IMR-90 (cell line): ENCODE measurements at regions not wholly inside any gene's neighbourhood (a gene's known extent, or its start where the extent isn't known, plus 50 kb on each side); places are given as distances from the start of the nearest gene placed in this dataset.

Experiments used
- ATAC-seq: fragments of 200-7000 bp; cut with Tn5 transposase; 2 replicates; pipeline ENCODE4 v1.9.1; 2020; ENCODE audit warnings: low read depth, mild to moderate bottlenecking, moderate library complexity
- BruUV-seq: library from RNA; stranded (reverse); fragments of 400-500 nt; replicated peaks from 2 replicates; lab custom pipeline; 2021; lab: Mats Ljungman, UMichigan
- CTCF ChIA-PET: fragments of 300-600 bp; formaldehyde crosslinking; extraction: SDS; loops from one replicate; lab custom pipeline; 2021; ENCODE audit warnings: antibody characterized with exemption; lab: Yijun Ruan, JAX
- POLR2A ChIA-PET: fragments of 300-600 bp; sonication (Branson Sonifier 250); formaldehyde crosslinking; loops from one replicate; lab custom pipeline; 2022; ENCODE audit warnings: antibody characterized with exemption; ENCODE audit not compliant: unreplicated experiment; lab: Charles Lee
- DNase-seq: peaks from one replicate; pipeline ENCODE4 v3.0.0; 2013
- H2AFZ ChIP-seq: replicated peaks from 2 replicates; pipeline ENCODE3; 2013; ENCODE audit warnings: low read length, mild to moderate bottlenecking; ENCODE audit not compliant: poor library complexity
- H2AK5ac ChIP-seq: 2 replicates; pipeline ENCODE4 v1.6.1; 2013; ENCODE audit warnings: low read depth, low read length, inconsistent platforms
- H2AK9ac ChIP-seq: replicated peaks from 2 replicates; pipeline ENCODE3; 2013; ENCODE audit warnings: mild to moderate bottlenecking, low read depth, low read length, moderate library complexity; ENCODE audit not compliant: poor library complexity
- H2BK120ac ChIP-seq: 2 replicates; pipeline ENCODE4 v1.6.1; 2013; ENCODE audit warnings: low read depth, low read length, inconsistent platforms
- H2BK15ac ChIP-seq: 3 replicates; pipeline ENCODE4 v1.6.1; 2013; ENCODE audit warnings: low read depth, low read length, inconsistent platforms
- H2BK20ac ChIP-seq: 2 replicates; pipeline ENCODE4 v1.6.1; 2013; ENCODE audit warnings: low read depth, mild to moderate bottlenecking, inconsistent platforms, low read length, moderate library complexity
- H2BK5ac ChIP-seq: 2 replicates; pipeline ENCODE4 v1.6.1; 2013; ENCODE audit warnings: mild to moderate bottlenecking, low read depth, low read length, inconsistent platforms; ENCODE audit not compliant: poor library complexity, severe bottlenecking
- H3K14ac ChIP-seq: replicated peaks from 2 replicates; pipeline ENCODE4 v1.6.1; 2013; ENCODE audit warnings: low read depth, low read length, inconsistent platforms
- H3K18ac ChIP-seq: 2 replicates; pipeline ENCODE4 v1.6.1; 2013; ENCODE audit warnings: low read depth, low read length, control low read depth
- H3K23ac ChIP-seq: 2 replicates; pipeline ENCODE4 v1.6.1; 2013; ENCODE audit warnings: low read depth, low read length, inconsistent platforms
- H3K27ac ChIP-seq: 2 replicates; pipeline ENCODE4 v1.5.1; 2013; ENCODE audit warnings: mild to moderate bottlenecking, control low read depth, low read length; ENCODE audit not compliant: insufficient read depth
- H3K27me3 ChIP-seq: 2 replicates; pipeline ENCODE4 v1.6.1; 2013; ENCODE audit warnings: low read length; ENCODE audit not compliant: control insufficient read depth, insufficient read depth
- H3K36me3 ChIP-seq: 2 replicates; pipeline ENCODE4 v1.6.1; 2013; ENCODE audit warnings: low read length, mixed read lengths; ENCODE audit not compliant: control insufficient read depth, insufficient read depth
- H3K4ac ChIP-seq: 2 replicates; pipeline ENCODE4 v1.6.1; 2013; ENCODE audit warnings: low read depth, low read length, inconsistent platforms
- H3K4me1 ChIP-seq: 2 replicates; pipeline ENCODE4 v1.6.1; 2013; ENCODE audit warnings: low read length, mixed read lengths; ENCODE audit not compliant: control insufficient read depth, insufficient read depth
- H3K4me2 ChIP-seq: 2 replicates; pipeline ENCODE4 v1.6.1; 2013; ENCODE audit warnings: low read depth, mild to moderate bottlenecking, control low read depth, low read length, moderate library complexity
- H3K4me3 ChIP-seq: 2 replicates; pipeline ENCODE4 v1.5.1; 2013; ENCODE audit warnings: low read depth, mild to moderate bottlenecking, control low read depth, low read length, moderate library complexity; ENCODE audit not compliant: insufficient read depth
- H3K56ac ChIP-seq: 2 replicates; pipeline ENCODE4 v1.6.1; 2013; ENCODE audit warnings: low read length, inconsistent platforms; ENCODE audit not compliant: insufficient read depth; ENCODE audit errors: extremely low read depth
- H3K79me1 ChIP-seq, 2 experiments: 2 replicates each; pipeline ENCODE4 v1.6.1; 2013; ENCODE audit warnings: low read length in 2 of 2, inconsistent platforms in 1 of 2, low read depth in 1 of 2
- H3K9ac ChIP-seq: 2 replicates; pipeline ENCODE4 v1.6.1; 2013; ENCODE audit warnings: low read depth, low read length, control low read depth
- H3K9me1 ChIP-seq: 2 replicates; pipeline ENCODE4 v1.6.1; 2013; ENCODE audit warnings: low read length, inconsistent platforms; ENCODE audit not compliant: insufficient read depth
- H3K9me3 ChIP-seq: 2 replicates; pipeline ENCODE4 v1.6.1; 2013; ENCODE audit warnings: low read length; ENCODE audit not compliant: control insufficient read depth, insufficient read depth
- H4K20me1 ChIP-seq: 2 replicates; pipeline ENCODE4 v1.6.1; 2013; ENCODE audit warnings: low read length, inconsistent platforms; ENCODE audit not compliant: insufficient read depth
- H4K5ac ChIP-seq: 2 replicates; pipeline ENCODE4 v1.6.1; 2013; ENCODE audit warnings: mild to moderate bottlenecking, low read depth, low read length, control low read depth
- H4K8ac ChIP-seq, 2 experiments: 2 replicates each; pipeline ENCODE4 v1.6.1; 2013; ENCODE audit warnings: low read depth in 2 of 2, low read length in 2 of 2, control low read depth in 1 of 2, inconsistent platforms in 1 of 2
- H4K91ac ChIP-seq: 2 replicates; pipeline ENCODE4 v1.6.1; 2013; ENCODE audit warnings: low read depth, low read length, inconsistent platforms; ENCODE audit not compliant: insufficient read depth
- MAFK ChIP-seq: IDR thresholded peaks from 2 replicates; pipeline ENCODE4 v1.6.1; 2012; ENCODE audit warnings: low read depth, low read length, improper control_type of control experiment
- MAZ ChIP-seq: IDR thresholded peaks from 2 replicates; pipeline ENCODE4 v1.6.1; 2012; ENCODE audit warnings: low read depth, mild to moderate bottlenecking, low read length, improper control_type of control experiment, moderate library complexity, borderline replicate concordance
- MXI1 ChIP-seq: IDR thresholded peaks from 2 replicates; pipeline ENCODE4 v1.6.1; 2012; ENCODE audit warnings: low read depth, mild to moderate bottlenecking, low read length, moderate library complexity, borderline replicate concordance
- SMC3 ChIP-seq: fragments of 150-350 bp; IDR thresholded peaks from 2 replicates; pipeline ENCODE4 v1.6.1; 2016; ENCODE audit warnings: low read depth, mild to moderate bottlenecking, antibody characterized with exemption, low read length, moderate library complexity
- WGBS, 2 experiments: methylation state at CpG; one replicate each; pipeline versions ENCODE4 v1.1.5 to v1.1.7; 2013; ENCODE audit warnings: missing lambda C conversion rate in 2 of 2; ENCODE audit not compliant: insufficient read length in 1 of 2; ENCODE audit errors: extremely low coverage in 2 of 2; 5-methylcytosine and 5-hydroxymethylcytosine counted together
- dilution Hi-C: fragments of 300-500 bp; cut with HindIII; formaldehyde crosslinking; loops from one replicate; pipeline ENCODE4 v1.14.3; 2018; ENCODE audit warnings: low sequenced_read_pairs; ENCODE audit not compliant: unreplicated experiment
- in situ Hi-C: fragments of 300-500 bp; cut with MboI; formaldehyde crosslinking; loops from 3 replicates; pipeline ENCODE4 v1.14.3; 2019; ENCODE audit warnings: low sequenced_read_pairs, inconsistent platforms, mixed read lengths
- intact Hi-C: fragments of 100-400 bp; cut with micrococcal nuclease; formaldehyde crosslinking; loops from 2 replicates; pipeline ENCODE4 v1.10.0; 2022

DNA sequence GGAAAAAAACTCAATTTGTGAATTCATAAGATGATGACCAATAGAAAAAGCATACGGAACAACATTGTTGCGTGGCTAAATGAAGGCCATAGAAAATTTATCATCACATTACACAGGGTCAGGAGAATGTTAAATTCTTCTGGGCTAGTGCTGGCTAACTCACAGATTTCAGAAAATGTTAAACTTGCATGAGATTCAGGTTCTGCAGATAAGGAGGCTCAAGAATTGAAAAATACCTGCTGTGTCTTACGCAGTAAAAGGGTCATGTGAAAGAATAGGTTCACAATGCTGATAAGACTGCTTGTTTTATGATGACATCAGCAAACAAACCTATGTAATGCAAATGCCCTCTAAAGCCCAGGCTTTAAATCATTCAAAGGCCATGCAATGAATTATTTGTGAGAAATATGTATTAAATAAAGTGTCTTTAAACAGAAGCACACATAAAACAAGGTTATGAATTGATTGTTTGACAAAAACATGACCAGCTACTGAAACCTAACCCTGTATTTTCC lies 378.8 kb downstream of the USP25 start:
- intact Hi-C loops (no loop called here), in situ Hi-C loops (no loop called here), dilution Hi-C loops (no loop called here)
- Histone ChIP-seq H4K91ac (no peak overlapping the region), H2AK5ac (no peak overlapping the region), H3K79me1 (no peaks in the 10 kb centered on the region), H2BK15ac (no peak overlapping the region), H3K27me3 (no peaks in the 10 kb centered on the region), H3K56ac (no peak overlapping the region), H4K5ac (no peak overlapping the region), H3K18ac (no peak overlapping the region), H2AK9ac (no peak overlapping the region), H2BK120ac (no peak overlapping the region), H4K20me1 (no peaks in the 10 kb centered on the region), H4K8ac (no peak overlapping the region), H3K4ac (no peak overlapping the region), H3K4me2 (no peak overlapping the region), H3K14ac (no peak overlapping the region), H3K4me1 (peaks cover 4% of the 10 kb centered on the region; the same call in 1 of the 2 replicates), H3K9ac (no peak overlapping the region), H3K9me1 (no peaks in the 10 kb centered on the region), H3K9me3 (no peaks in the 10 kb centered on the region), H2BK20ac (no peak overlapping the region), H3K23ac (no peak overlapping the region), H3K36me3 (no peaks in the 10 kb centered on the region), H2BK5ac (no peak overlapping the region), H3K27ac (no peak overlapping the region), H3K4me3 (no peak overlapping the region), H2AFZ (no peak overlapping the region)
- POLR2A ChIA-PET, result no interaction called here
- ATAC-seq, result no peak
- no TSS peak for BruUV-seq
- DNase-seq, result no peak
- CTCF ChIA-PET, result no interaction called here
- 100% methylated on average over 1 of the region's 3 CpGs; no CpG with 5 or more reads in 1 of the 2 experiments for WGBS, 2 experiments
- TF ChIP-seq MXI1, result no peak
- no peak for TF ChIP-seq MAZ
- TF ChIP-seq SMC3, result no peak
- TF ChIP-seq MAFK, result peak; percentile 88
